H1 (cell line): ENCODE measurements at regions not wholly inside any gene's neighbourhood (a gene's known extent, or its start where the extent isn't known, plus 50 kb on each side); places are given as distances from the start of the nearest gene placed in this dataset.

Experiments
- CTCF ChIA-PET: fragments of 300-600 bp; sonication (Branson Sonifier 250); formaldehyde crosslinking; loops from one replicate; lab custom pipeline; 2021; ENCODE audit not compliant: partially characterized antibody; lab: Charles Lee
- POLR2A ChIA-PET: fragments of 300-600 bp; sonication (Branson Sonifier 250); formaldehyde crosslinking; loops from one replicate; lab custom pipeline; 2021; ENCODE audit warnings: inconsistent platforms; ENCODE audit not compliant: partially characterized antibody; lab: Charles Lee
- DNase-seq, 2 experiments: peaks; one replicate each; pipeline versions ENCODE4 v3.0.0 to v3.0.0-alpha.2; 2010 to 2022; ENCODE audit warnings: low spot score in 2 of 2, low read depth in 1 of 2, mixed read lengths in 1 of 2
- FAIRE-seq: peaks from 2 replicates; lab custom pipeline; 2011; peaks lifted over from hg19 to GRCh38; lab: Jason Lieb, UNC
- H2AFZ ChIP-seq: 2 replicates; pipeline ENCODE4 v1.8.1; 2012; ENCODE audit warnings: low read length, inconsistent platforms
- H2AK5ac ChIP-seq: 2 replicates; pipeline ENCODE4 v1.6.1; 2013; ENCODE audit warnings: low read depth, low read length
- H2BK120ac ChIP-seq: replicated peaks from 2 replicates; pipeline ENCODE3; 2013; ENCODE audit warnings: low read depth, low read length, inconsistent platforms
- H2BK12ac ChIP-seq: 2 replicates; pipeline ENCODE4 v1.6.1; 2013; ENCODE audit warnings: low read depth, low read length
- H2BK15ac ChIP-seq: 2 replicates; pipeline ENCODE4 v1.6.1; 2013; ENCODE audit warnings: low read length
- H2BK20ac ChIP-seq: 2 replicates; pipeline ENCODE4 v1.6.1; 2013; ENCODE audit warnings: low read length
- H2BK5ac ChIP-seq: 2 replicates; pipeline ENCODE4 v1.6.1; 2013; ENCODE audit warnings: low read depth, low read length
- H3K14ac ChIP-seq: 2 replicates; pipeline ENCODE4 v1.6.1; 2013; ENCODE audit warnings: inconsistent platforms; ENCODE audit not compliant: insufficient read length
- H3K18ac ChIP-seq: 2 replicates; pipeline ENCODE4 v1.6.1; 2013; ENCODE audit warnings: low read length; ENCODE audit errors: extremely low read depth
- H3K23ac ChIP-seq: 2 replicates; pipeline ENCODE4 v1.6.1; 2013; ENCODE audit warnings: inconsistent platforms; ENCODE audit not compliant: insufficient read length
- H3K23me2 ChIP-seq: 2 replicates; pipeline ENCODE4 v1.6.1; 2013; ENCODE audit warnings: low read depth, low read length
- H3K27ac ChIP-seq: 2 replicates; pipeline ENCODE4 v1.6.1; 2011; ENCODE audit warnings: low read depth, low read length, inconsistent platforms
- H3K27me3 ChIP-seq, 4 experiments: replicated peaks in 1 of 4; 1 replicate in 1 of 4; 2 replicates in 3 of 4; pipeline versions ENCODE4 v1.6.1 to v1.8.1; 2011 to 2013; ENCODE audit warnings: low read length in 3 of 4, mild to moderate bottlenecking in 3 of 4, inconsistent platforms in 2 of 4, mixed read lengths in 2 of 4, moderate library complexity in 1 of 4; ENCODE audit not compliant: control insufficient read depth in 3 of 4, insufficient read depth in 3 of 4; ENCODE audit errors: extremely low read depth in 1 of 4
- H3K36me3 ChIP-seq, 4 experiments: 2 replicates each; pipeline versions ENCODE4 v1.6.1 to v1.8.1; 2011 to 2013; ENCODE audit warnings: mild to moderate bottlenecking in 4 of 4, low read length in 3 of 4, moderate library complexity in 2 of 4, control low read depth in 1 of 4, inconsistent platforms in 1 of 4; ENCODE audit not compliant: insufficient read depth in 4 of 4, control insufficient read depth in 2 of 4
- H3K4ac ChIP-seq: replicated peaks from 2 replicates; pipeline ENCODE3; 2013; ENCODE audit warnings: low read length, low read depth, mixed read lengths, inconsistent platforms; ENCODE audit not compliant: insufficient read length
- H3K4me1 ChIP-seq, 4 experiments: replicated peaks in 1 of 4; 1 replicate in 1 of 4; 2 replicates in 3 of 4; pipeline versions ENCODE4 v1.6.1 to v1.8.1; 2011 to 2013; ENCODE audit warnings: low read length in 3 of 4, inconsistent platforms in 2 of 4, mixed read lengths in 1 of 4; ENCODE audit not compliant: insufficient read depth in 4 of 4, control insufficient read depth in 3 of 4
- H3K4me2 ChIP-seq, 2 experiments: 2 replicates each; pipeline versions ENCODE4 v1.6.1 to v1.8.1; 2011 to 2013; ENCODE audit warnings: low read depth in 2 of 2, low read length in 2 of 2, control low read depth in 1 of 2, inconsistent platforms in 1 of 2, mild to moderate bottlenecking in 1 of 2; ENCODE audit not compliant: insufficient read depth in 1 of 2
- H3K4me3 ChIP-seq, 4 experiments: fragments of 200-600, 300-600 bp in 1 of 4; sonication (generic), shearing (Covaris generic), sonication (Bioruptor Twin) in 1 of 4; 2 replicates each; pipeline versions ENCODE4 v1.5.1 to v1.8.1; 2011 to 2016; ENCODE audit warnings: low read length in 4 of 4, low read depth in 3 of 4, control low read depth in 2 of 4, inconsistent platforms in 2 of 4, mild to moderate bottlenecking in 2 of 4, mixed read lengths in 1 of 4, moderate library complexity in 1 of 4; ENCODE audit not compliant: insufficient read depth in 2 of 4; ENCODE audit errors: extremely low read depth in 1 of 4
- H3K56ac ChIP-seq: replicated peaks from 2 replicates; pipeline ENCODE3; 2013; ENCODE audit warnings: low read depth, mild to moderate bottlenecking, mixed read lengths, low read length, inconsistent platforms; ENCODE audit not compliant: insufficient read length
- H3K79me1 ChIP-seq: 2 replicates; pipeline ENCODE4 v1.6.1; 2013; ENCODE audit warnings: low read depth, low read length, control low read depth
- H3K79me2 ChIP-seq, 2 experiments: 2 replicates each; pipeline versions ENCODE4 v1.6.1 to v1.8.1; 2012 to 2013; ENCODE audit warnings: low read length in 2 of 2, mild to moderate bottlenecking in 2 of 2, inconsistent platforms in 1 of 2; ENCODE audit not compliant: insufficient read depth in 2 of 2, control insufficient read depth in 1 of 2
- H3K9ac ChIP-seq, 4 experiments: replicated peaks in 1 of 4; 1 replicate in 1 of 4; 2 replicates in 3 of 4; pipeline versions ENCODE4 v1.6.1 to v1.8.1; 2011 to 2013; ENCODE audit warnings: low read depth in 3 of 4, low read length in 3 of 4, control low read depth in 2 of 4, mild to moderate bottlenecking in 2 of 4, moderate library complexity in 2 of 4, inconsistent platforms in 1 of 4; ENCODE audit errors: extremely low read depth in 1 of 4
- H3K9me3 ChIP-seq, 2 experiments: 2 replicates each; pipeline versions ENCODE4 v1.6.1 to v1.8.1; 2012 to 2013; ENCODE audit warnings: mild to moderate bottlenecking in 2 of 2, moderate library complexity in 2 of 2, control low read depth in 1 of 2, inconsistent platforms in 1 of 2, low read depth in 1 of 2, low read length in 1 of 2, mixed read lengths in 1 of 2; ENCODE audit not compliant: insufficient read depth in 2 of 2
- H4K20me1 ChIP-seq, 2 experiments: replicated peaks in 1 of 2; 2 replicates each; pipeline versions ENCODE3 to v1.8.1; 2011 to 2013; ENCODE audit warnings: inconsistent platforms in 2 of 2, low read length in 2 of 2, mild to moderate bottlenecking in 1 of 2; ENCODE audit not compliant: insufficient read depth in 2 of 2, control insufficient read depth in 1 of 2
- H4K5ac ChIP-seq: 2 replicates; pipeline ENCODE4 v1.6.1; 2013; ENCODE audit warnings: low read length, low read depth, mixed read lengths, inconsistent platforms; ENCODE audit not compliant: insufficient read length
- H4K8ac ChIP-seq: 2 replicates; pipeline ENCODE4 v1.8.0; 2013; ENCODE audit warnings: mild to moderate bottlenecking, moderate library complexity, low read length, inconsistent platforms; ENCODE audit not compliant: insufficient read depth; ENCODE audit errors: extremely low read depth
- H4K91ac ChIP-seq: replicated peaks from 2 replicates; pipeline ENCODE3; 2013; ENCODE audit warnings: low read length, mixed read lengths, inconsistent platforms; ENCODE audit not compliant: insufficient read length
- CEBPB ChIP-seq: IDR thresholded peaks from 2 replicates; pipeline ENCODE4 v1.6.1; 2012; ENCODE audit warnings: low read depth, low read length
- GABPA ChIP-seq: IDR thresholded peaks from 2 replicates; pipeline ENCODE4 v1.6.1; 2011; ENCODE audit warnings: mild to moderate bottlenecking, low read length, moderate library complexity, borderline replicate concordance; ENCODE audit not compliant: insufficient read depth
- MAFK ChIP-seq: IDR thresholded peaks from 2 replicates; pipeline ENCODE4 v1.6.1; 2012; ENCODE audit warnings: low read depth, mild to moderate bottlenecking, improper control_type of control experiment, low read length
- RBBP5 ChIP-seq: IDR thresholded peaks from 2 replicates; pipeline ENCODE4 v1.7.1; 2012; ENCODE audit warnings: low read depth, mild to moderate bottlenecking, inconsistent platforms, low read length, moderate library complexity, borderline replicate concordance
- WGBS, 2 experiments: shearing (Covaris generic) in 1 of 2; methylation state at CpG; one replicate each; pipeline versions ENCODE4 v1.1.6 to v1.1.7; 2013 to 2015; ENCODE audit warnings: low lambda C conversion rate in 2 of 2, mixed read lengths in 2 of 2, inconsistent platforms in 1 of 2, low coverage in 1 of 2, missing lambda C conversion rate in 1 of 2; ENCODE audit not compliant: insufficient replicate concordance in 2 of 2, insufficient coverage in 1 of 2, insufficient read length in 1 of 2; ENCODE audit errors: extremely low coverage in 1 of 2, missing lambda C conversion rate in 1 of 2; 5-methylcytosine and 5-hydroxymethylcytosine counted together

GRCh38 chr1:105101261-105101660, 1351.6 kb downstream of the AMY1C start:
- Histone ChIP-seq H3K79me2 (no peaks in the 10 kb centered on the region), H3K23ac (no peak overlapping the region), H2AK5ac (no peak overlapping the region), H4K20me1 (no peaks in the 10 kb centered on the region)
- FAIRE-seq = no peak
- no peak for TF ChIP-seq RBBP5
- TF ChIP-seq GABPA = no peak
- TF ChIP-seq MAFK = 0 out of 2 replicates have a peak, but pooled peaks have one; percentile 4
- no peak for TF ChIP-seq CEBPB
- TF ChIP-seq, all 59 proteins: peak for 1
- H4K91ac ChIP-seq = no peak overlapping the region
- H3K4me2 ChIP-seq = no peak overlapping the region
- H3K23me2 ChIP-seq = no peaks in the 10 kb centered on the region
- no peaks in the 10 kb centered on the region for H3K4me1 ChIP-seq
- no peak overlapping the region for H4K8ac ChIP-seq
- no peak overlapping the region for H3K56ac ChIP-seq
- H4K5ac ChIP-seq = no peak overlapping the region
- no peak overlapping the region for H2BK12ac ChIP-seq
- no peak overlapping the region for H3K9ac ChIP-seq
- H3K79me1 ChIP-seq = no peaks in the 10 kb centered on the region
- 63% methylated on average over 3 of the region's 3 CpGs; no CpG with 5 or more reads in 1 of the 2 experiments for WGBS, 2 experiments
- no peak overlapping the region for H3K14ac ChIP-seq
- ChIA-PET POLR2A (no interaction called here), CTCF (no interaction called here)
- H3K27me3 ChIP-seq = peaks cover 0 to 1% (median 0%) of the 10 kb centered on the region in 4 experiments; a peak in 1 of 7 replicates
- no peak overlapping the region for H2AFZ ChIP-seq
- no peak overlapping the region for H2BK5ac ChIP-seq
- H3K18ac ChIP-seq = no peak overlapping the region
- no peak overlapping the region for H2BK20ac ChIP-seq
- no peak overlapping the region for H3K27ac ChIP-seq
- H3K4ac ChIP-seq = no peak overlapping the region
- H3K9me3 ChIP-seq = no peaks in the 10 kb centered on the region
- no peaks in the 10 kb centered on the region for H3K36me3 ChIP-seq
- no peak overlapping the region for H2BK15ac ChIP-seq
- no peak overlapping the region for H3K4me3 ChIP-seq
- no peak overlapping the region for H2BK120ac ChIP-seq
- no peak for DNase-seq
